SK-N-SH treated with all-trans-retinoic acid at 6 μM for 48 hours (cell line): ENCODE measurements at regions not wholly inside any gene's neighbourhood (a gene's known extent, or its start where the extent isn't known, plus 50 kb on each side); places are given as distances from the start of the nearest gene placed in this dataset.

ENCODE experiments used
- ATAC-seq: fragments of 200-7000 bp; cut with Tn5 transposase; 3 replicates; pipeline ENCODE4 v1.9.1; 2020; ENCODE audit warnings: mild to moderate bottlenecking, moderate library complexity
- ARNTL ChIP-seq: fragments of 450-650 bp; formaldehyde crosslinking; IDR thresholded peaks from 2 replicates; pipeline ENCODE4 v1.5.0; 2020; ENCODE audit warnings: low read depth, mild to moderate bottlenecking, moderate library complexity, borderline replicate concordance
- BACH2 ChIP-seq: fragments of 250-450 bp; sonication (Bioruptor Pico); IDR thresholded peaks from 2 replicates; pipeline ENCODE4 v1.9.0; 2021; ENCODE audit warnings: mild to moderate bottlenecking, borderline replicate concordance
- CSDC2 ChIP-seq: fragments of 250-450 bp; sonication (Bioruptor Pico); IDR thresholded peaks from 2 replicates; pipeline ENCODE4 v1.5.0; 2020; ENCODE audit warnings: mild to moderate bottlenecking, moderate library complexity
- ESRRG ChIP-seq: fragments of 250-450 bp; sonication (Bioruptor Pico); IDR thresholded peaks from 2 replicates; pipeline ENCODE4 v1.6.1; 2021; ENCODE audit warnings: mild to moderate bottlenecking
- GLIS3 ChIP-seq: fragments of 250-450 bp; sonication (Bioruptor Pico); IDR thresholded peaks from 2 replicates; pipeline ENCODE4 v1.5.0; 2020; ENCODE audit warnings: mild to moderate bottlenecking, moderate library complexity
- ISL1 ChIP-seq: fragments of 250-450 bp; sonication (Bioruptor Pico); IDR thresholded peaks from 2 replicates; pipeline ENCODE4 v2.1.2; 2022; ENCODE audit warnings: mild to moderate bottlenecking, moderate library complexity
- OSR1 ChIP-seq: fragments of 250-450 bp; sonication (Bioruptor Pico); IDR thresholded peaks from 2 replicates; pipeline ENCODE4 v1.8.0; 2022; ENCODE audit warnings: moderate library complexity, mild to moderate bottlenecking, inconsistent platforms
- PPARA ChIP-seq: fragments of 250-450 bp; sonication (Bioruptor Pico); IDR thresholded peaks from 2 replicates; pipeline ENCODE4 v1.5.0; 2020; ENCODE audit warnings: mild to moderate bottlenecking, borderline replicate concordance
- RARB ChIP-seq: fragments of 250-450 bp; sonication (Bioruptor Pico); IDR thresholded peaks from 2 replicates; pipeline ENCODE4 v1.8.0; 2021; ENCODE audit warnings: mild to moderate bottlenecking, moderate library complexity
- SNAI2 ChIP-seq: fragments of 250-450 bp; sonication (Bioruptor Pico); IDR thresholded peaks from 2 replicates; pipeline ENCODE4 v1.5.0; 2020; ENCODE audit warnings: mild to moderate bottlenecking, moderate library complexity
- TCF4 ChIP-seq: fragments of 250-450 bp; sonication (Bioruptor Pico); IDR thresholded peaks from 2 replicates; pipeline ENCODE4 v1.8.0; 2021; ENCODE audit warnings: mild to moderate bottlenecking, moderate library complexity, borderline replicate concordance
- TOX ChIP-seq: fragments of 250-450 bp; sonication (Bioruptor Pico); IDR thresholded peaks from 2 replicates; pipeline ENCODE4 v1.8.0; 2021; ENCODE audit warnings: mild to moderate bottlenecking, moderate library complexity, borderline replicate concordance
- ZC3H10 ChIP-seq: fragments of 250-450 bp; sonication (Bioruptor Pico); IDR thresholded peaks from 2 replicates; pipeline ENCODE4 v1.5.1; 2021; ENCODE audit warnings: mild to moderate bottlenecking, moderate library complexity
- ZFP3 ChIP-seq: fragments of 250-450 bp; sonication (Bioruptor Pico); IDR thresholded peaks from 2 replicates; pipeline ENCODE4 v1.5.0; 2020; ENCODE audit warnings: mild to moderate bottlenecking, moderate library complexity
- ZFP30 ChIP-seq: fragments of 450-650 bp; formaldehyde crosslinking; IDR thresholded peaks from 2 replicates; pipeline ENCODE4 v1.5.0; 2022; ENCODE audit warnings: mild to moderate bottlenecking, moderate library complexity
- ZNF565 ChIP-seq: fragments of 450-650 bp; formaldehyde crosslinking; conservative IDR thresholded peaks from 2 replicates; pipeline ENCODE4 v1.5.0; 2020; ENCODE audit warnings: low read depth, mild to moderate bottlenecking, moderate library complexity
- ZNF70 ChIP-seq: fragments of 450-650 bp; formaldehyde crosslinking; IDR thresholded peaks from 2 replicates; pipeline ENCODE4 v1.5.0; 2020; ENCODE audit warnings: mild to moderate bottlenecking, moderate library complexity
- ZNF8 ChIP-seq: fragments of 450-650 bp; formaldehyde crosslinking; IDR thresholded peaks from 2 replicates; pipeline ENCODE4 v1.5.0; 2020; ENCODE audit warnings: mild to moderate bottlenecking, moderate library complexity
- TF ChIP-seq, protein P1 (sequence below): fragments of 250-450 bp; sonication (Bioruptor Pico); IDR thresholded peaks from 2 replicates; pipeline ENCODE4 v1.5.1; 2021; ENCODE audit warnings: mild to moderate bottlenecking, moderate library complexity
- TF ChIP-seq, protein P2 (sequence below): fragments of 250-450 bp; sonication (Bioruptor Pico); IDR thresholded peaks from 2 replicates; pipeline ENCODE4 v1.5.1; 2020; ENCODE audit warnings: low read depth, mild to moderate bottlenecking, moderate library complexity
- TF ChIP-seq, protein P3 (sequence below): fragments of 250-450 bp; sonication (Bioruptor Pico); IDR thresholded peaks from 2 replicates; pipeline ENCODE4 v1.8.0; 2021; ENCODE audit warnings: low read depth, mild to moderate bottlenecking, moderate library complexity, borderline replicate concordance
- TF ChIP-seq, protein P4 (sequence below): fragments of 250-450 bp; sonication (Bioruptor Pico); IDR thresholded peaks from 2 replicates; pipeline ENCODE4 v1.5.0; 2020; ENCODE audit warnings: mild to moderate bottlenecking, moderate library complexity
- TF ChIP-seq, protein P5 (sequence below): fragments of 250-450 bp; sonication (Bioruptor Pico); IDR thresholded peaks from 2 replicates; pipeline ENCODE4 v1.8.0; 2020; ENCODE audit warnings: mild to moderate bottlenecking, moderate library complexity, borderline replicate concordance

DNA sequence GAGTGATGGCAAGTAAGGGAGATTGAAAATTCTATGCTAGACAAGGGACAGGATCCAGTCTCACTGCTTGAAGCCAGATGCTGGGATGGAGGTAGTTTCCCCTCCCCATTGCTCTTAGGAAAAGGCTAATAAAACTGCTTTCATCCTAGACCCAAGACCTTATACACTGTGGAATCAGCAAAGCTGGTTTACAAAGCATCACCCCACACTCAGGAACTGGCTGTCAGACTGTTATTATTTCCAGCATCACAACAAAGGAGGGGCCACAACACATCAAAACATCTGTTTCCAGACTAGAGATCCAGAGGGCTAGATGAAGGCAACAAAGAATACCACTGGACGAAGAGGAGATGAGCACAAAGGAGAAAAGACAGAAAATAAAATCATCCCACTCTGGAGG, 364.6 kb upstream of the PTGER4 start:
- TF ChIP-seq ZFP3 (CRISPR knock-in tag) (no peak), OSR1 (CRISPR knock-in tag) (no peak), SNAI2 (CRISPR knock-in tag) (no peak), ARNTL (no peak), ZNF565 (CRISPR knock-in tag) (no peak), GLIS3 (CRISPR knock-in tag) (no peak), ZFP30 (CRISPR knock-in tag) (no peak), RARB (CRISPR knock-in tag) (no peak), CSDC2 (CRISPR knock-in tag) (no peak), ZNF8 (no peak), BACH2 (no peak), ISL1 (CRISPR knock-in tag) (no peak), ESRRG (CRISPR knock-in tag) (no peak), TOX (CRISPR knock-in tag) (no peak), ZNF70 (CRISPR knock-in tag) (no peak)
- TF ChIP-seq, protein P1, sequence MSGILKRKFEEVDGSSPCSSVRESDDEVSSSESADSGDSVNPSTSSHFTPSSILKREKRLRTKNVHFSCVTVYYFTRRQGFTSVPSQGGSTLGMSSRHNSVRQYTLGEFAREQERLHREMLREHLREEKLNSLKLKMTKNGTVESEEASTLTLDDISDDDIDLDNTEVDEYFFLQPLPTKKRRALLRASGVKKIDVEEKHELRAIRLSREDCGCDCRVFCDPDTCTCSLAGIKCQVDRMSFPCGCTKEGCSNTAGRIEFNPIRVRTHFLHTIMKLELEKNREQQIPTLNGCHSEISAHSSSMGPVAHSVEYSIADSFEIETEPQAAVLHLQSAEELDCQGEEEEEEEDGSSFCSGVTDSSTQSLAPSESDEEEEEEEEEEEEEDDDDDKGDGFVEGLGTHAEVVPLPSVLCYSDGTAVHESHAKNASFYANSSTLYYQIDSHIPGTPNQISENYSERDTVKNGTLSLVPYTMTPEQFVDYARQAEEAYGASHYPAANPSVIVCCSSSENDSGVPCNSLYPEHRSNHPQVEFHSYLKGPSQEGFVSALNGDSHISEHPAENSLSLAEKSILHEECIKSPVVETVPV (CRISPR knock-in tag) = no peak
- no peak for ATAC-seq

DNA sequence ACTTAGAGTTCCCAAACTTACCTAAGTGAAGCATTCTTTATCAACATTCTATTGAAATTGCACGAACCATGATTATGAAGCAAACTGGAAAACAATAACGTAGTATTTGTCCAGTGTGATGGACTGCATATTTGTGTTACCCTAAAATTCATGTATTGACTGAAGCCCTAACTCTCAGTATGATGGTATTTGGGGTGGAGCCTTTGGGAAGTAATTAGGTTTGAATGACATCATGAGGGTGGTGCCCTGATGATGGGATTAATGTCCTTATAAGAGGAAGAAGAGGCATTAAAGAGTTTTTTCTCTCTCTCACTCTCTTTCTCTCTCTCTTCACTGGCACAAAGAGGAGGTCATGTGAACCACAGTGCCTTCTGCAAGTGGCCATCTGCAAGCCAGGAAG, 365.4 kb upstream of the PTGER4 start:
- no peak for ATAC-seq
- no peak for TF ChIP-seq ZFP3 (CRISPR knock-in tag)
- TF ChIP-seq, all 23 proteins: peak for 0

DNA sequence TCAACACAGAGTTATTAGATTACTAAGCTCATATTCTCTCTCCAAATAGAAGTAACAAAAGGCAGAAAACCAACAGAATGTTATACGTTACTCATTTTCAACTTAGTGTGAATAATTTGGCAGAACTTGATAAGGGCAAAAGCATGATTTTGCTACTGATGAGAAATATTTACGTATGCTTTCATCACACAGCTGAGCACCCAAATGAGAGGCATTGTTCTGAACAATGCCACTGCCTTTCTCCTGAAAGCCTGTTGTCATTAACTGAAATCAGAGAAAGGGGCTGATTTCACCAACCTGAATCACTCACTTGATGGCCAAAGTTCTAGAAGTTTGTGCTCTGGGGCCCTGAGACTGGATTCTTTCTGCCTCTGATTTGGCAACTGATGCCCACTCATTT, 367.5 kb upstream of the PTGER4 start:
- ATAC-seq = no peak
- TF ChIP-seq, protein P1 (CRISPR knock-in tag) = no peak
- TF ChIP-seq PPARA (no peak), ZFP30 (CRISPR knock-in tag) (no peak), ESRRG (CRISPR knock-in tag) (no peak), SNAI2 (CRISPR knock-in tag) (no peak)

DNA sequence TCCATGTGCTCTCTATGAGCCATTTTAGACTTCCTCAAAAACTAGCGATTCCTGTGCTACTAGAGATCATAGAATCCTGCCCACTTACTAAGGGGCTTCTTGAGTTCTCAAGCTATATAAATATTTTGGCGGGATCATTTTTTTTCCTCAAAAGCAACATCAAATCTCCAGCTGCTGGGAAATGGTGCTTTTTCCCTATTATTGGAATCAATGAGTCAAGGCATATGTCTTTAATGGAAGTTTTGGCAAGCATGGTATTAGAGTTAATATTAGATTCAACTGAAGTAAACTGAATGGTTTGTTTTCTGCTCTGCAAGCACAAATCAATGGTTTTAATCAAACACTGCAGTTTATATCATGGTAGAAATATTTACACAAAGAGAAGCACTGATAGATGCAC, 369.9 kb upstream of the PTGER4 start:
- ATAC-seq = no peak

More for the DNA sequence above, 369.9 kb upstream of the PTGER4 start:
- TF ChIP-seq ARNTL = no peak
- no peak for TF ChIP-seq ZC3H10 (CRISPR knock-in tag)
- no peak for TF ChIP-seq TOX (CRISPR knock-in tag)
- TF ChIP-seq, protein P2, sequence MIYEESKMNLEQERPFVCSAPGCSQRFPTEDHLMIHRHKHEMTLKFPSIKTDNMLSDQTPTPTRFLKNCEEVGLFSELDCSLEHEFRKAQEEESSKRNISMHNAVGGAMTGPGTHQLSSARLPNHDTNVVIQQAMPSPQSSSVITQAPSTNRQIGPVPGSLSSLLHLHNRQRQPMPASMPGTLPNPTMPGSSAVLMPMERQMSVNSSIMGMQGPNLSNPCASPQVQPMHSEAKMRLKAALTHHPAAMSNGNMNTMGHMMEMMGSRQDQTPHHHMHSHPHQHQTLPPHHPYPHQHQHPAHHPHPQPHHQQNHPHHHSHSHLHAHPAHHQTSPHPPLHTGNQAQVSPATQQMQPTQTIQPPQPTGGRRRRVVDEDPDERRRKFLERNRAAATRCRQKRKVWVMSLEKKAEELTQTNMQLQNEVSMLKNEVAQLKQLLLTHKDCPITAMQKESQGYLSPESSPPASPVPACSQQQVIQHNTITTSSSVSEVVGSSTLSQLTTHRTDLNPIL = no peak
- TF ChIP-seq, protein P1 (CRISPR knock-in tag) = no peak
- no peak for TF ChIP-seq OSR1 (CRISPR knock-in tag)
- TF ChIP-seq, protein P3, sequence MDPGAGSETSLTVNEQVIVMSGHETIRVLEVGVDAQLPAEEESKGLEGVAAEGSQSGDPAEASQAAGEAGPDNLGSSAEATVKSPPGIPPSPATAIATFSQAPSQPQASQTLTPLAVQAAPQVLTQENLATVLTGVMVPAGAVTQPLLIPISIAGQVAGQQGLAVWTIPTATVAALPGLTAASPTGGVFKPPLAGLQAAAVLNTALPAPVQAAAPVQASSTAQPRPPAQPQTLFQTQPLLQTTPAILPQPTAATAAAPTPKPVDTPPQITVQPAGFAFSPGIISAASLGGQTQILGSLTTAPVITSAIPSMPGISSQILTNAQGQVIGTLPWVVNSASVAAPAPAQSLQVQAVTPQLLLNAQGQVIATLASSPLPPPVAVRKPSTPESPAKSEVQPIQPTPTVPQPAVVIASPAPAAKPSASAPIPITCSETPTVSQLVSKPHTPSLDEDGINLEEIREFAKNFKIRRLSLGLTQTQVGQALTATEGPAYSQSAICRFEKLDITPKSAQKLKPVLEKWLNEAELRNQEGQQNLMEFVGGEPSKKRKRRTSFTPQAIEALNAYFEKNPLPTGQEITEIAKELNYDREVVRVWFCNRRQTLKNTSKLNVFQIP (CRISPR knock-in tag) = no peak
- no peak for TF ChIP-seq BACH2
- TF ChIP-seq SNAI2 (CRISPR knock-in tag) = no peak
- TF ChIP-seq ZNF8 = no peak
- TF ChIP-seq ESRRG (CRISPR knock-in tag) = no peak
- TF ChIP-seq PPARA = no peak
- TF ChIP-seq ISL1 (CRISPR knock-in tag) = no peak
- TF ChIP-seq ZFP30 (CRISPR knock-in tag) = no peak
- no peak for TF ChIP-seq TCF4 (CRISPR knock-in tag)
- TF ChIP-seq, protein P4, sequence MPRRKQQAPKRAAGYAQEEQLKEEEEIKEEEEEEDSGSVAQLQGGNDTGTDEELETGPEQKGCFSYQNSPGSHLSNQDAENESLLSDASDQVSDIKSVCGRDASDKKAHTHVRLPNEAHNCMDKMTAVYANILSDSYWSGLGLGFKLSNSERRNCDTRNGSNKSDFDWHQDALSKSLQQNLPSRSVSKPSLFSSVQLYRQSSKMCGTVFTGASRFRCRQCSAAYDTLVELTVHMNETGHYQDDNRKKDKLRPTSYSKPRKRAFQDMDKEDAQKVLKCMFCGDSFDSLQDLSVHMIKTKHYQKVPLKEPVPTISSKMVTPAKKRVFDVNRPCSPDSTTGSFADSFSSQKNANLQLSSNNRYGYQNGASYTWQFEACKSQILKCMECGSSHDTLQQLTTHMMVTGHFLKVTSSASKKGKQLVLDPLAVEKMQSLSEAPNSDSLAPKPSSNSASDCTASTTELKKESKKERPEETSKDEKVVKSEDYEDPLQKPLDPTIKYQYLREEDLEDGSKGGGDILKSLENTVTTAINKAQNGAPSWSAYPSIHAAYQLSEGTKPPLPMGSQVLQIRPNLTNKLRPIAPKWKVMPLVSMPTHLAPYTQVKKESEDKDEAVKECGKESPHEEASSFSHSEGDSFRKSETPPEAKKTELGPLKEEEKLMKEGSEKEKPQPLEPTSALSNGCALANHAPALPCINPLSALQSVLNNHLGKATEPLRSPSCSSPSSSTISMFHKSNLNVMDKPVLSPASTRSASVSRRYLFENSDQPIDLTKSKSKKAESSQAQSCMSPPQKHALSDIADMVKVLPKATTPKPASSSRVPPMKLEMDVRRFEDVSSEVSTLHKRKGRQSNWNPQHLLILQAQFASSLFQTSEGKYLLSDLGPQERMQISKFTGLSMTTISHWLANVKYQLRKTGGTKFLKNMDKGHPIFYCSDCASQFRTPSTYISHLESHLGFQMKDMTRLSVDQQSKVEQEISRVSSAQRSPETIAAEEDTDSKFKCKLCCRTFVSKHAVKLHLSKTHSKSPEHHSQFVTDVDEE (CRISPR knock-in tag) = no peak
- TF ChIP-seq, protein P5, sequence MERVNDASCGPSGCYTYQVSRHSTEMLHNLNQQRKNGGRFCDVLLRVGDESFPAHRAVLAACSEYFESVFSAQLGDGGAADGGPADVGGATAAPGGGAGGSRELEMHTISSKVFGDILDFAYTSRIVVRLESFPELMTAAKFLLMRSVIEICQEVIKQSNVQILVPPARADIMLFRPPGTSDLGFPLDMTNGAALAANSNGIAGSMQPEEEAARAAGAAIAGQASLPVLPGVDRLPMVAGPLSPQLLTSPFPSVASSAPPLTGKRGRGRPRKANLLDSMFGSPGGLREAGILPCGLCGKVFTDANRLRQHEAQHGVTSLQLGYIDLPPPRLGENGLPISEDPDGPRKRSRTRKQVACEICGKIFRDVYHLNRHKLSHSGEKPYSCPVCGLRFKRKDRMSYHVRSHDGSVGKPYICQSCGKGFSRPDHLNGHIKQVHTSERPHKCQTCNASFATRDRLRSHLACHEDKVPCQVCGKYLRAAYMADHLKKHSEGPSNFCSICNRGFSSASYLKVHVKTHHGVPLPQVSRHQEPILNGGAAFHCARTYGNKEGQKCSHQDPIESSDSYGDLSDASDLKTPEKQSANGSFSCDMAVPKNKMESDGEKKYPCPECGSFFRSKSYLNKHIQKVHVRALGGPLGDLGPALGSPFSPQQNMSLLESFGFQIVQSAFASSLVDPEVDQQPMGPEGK (CRISPR knock-in tag) = no peak
